Liver (tissue), 8 donors: ENCODE measurements at regions not wholly inside any gene's neighbourhood (a gene's known extent, or its start where the extent isn't known, plus 50 kb on each side); places are given as distances from the start of the nearest gene placed in this dataset.
"Not testable (repeated sequence)": the region's sequence is repeated elsewhere in the genome, so short reads cannot be mapped to it uniquely, and the experiment has no call there.

Source experiments
- DNase-seq: peaks from one replicate; pipeline ENCODE4 v3.0.0-alpha.2; 2017; ENCODE audit warnings: low spot score
- H3K27ac ChIP-seq, 2 donors: one replicate each; pipeline ENCODE4 v1.7.0; 2013; ENCODE audit warnings: inconsistent platforms in 2 of 2, low read length in 2 of 2, control low read depth in 1 of 2, low read depth in 1 of 2, mild to moderate bottlenecking in 1 of 2
- H3K27me3 ChIP-seq, 4 donors: one replicate each; pipeline versions ENCODE4 v1.6.1 to v1.7.0; 2013; ENCODE audit warnings: low read length in 3 of 4, inconsistent platforms in 1 of 4, mild to moderate bottlenecking in 1 of 4, moderate library complexity in 1 of 4; ENCODE audit not compliant: control insufficient read depth in 4 of 4, insufficient read depth in 4 of 4
- H3K36me3 ChIP-seq, 4 donors: one replicate each; pipeline versions ENCODE4 v1.6.1 to v1.7.0; 2013; ENCODE audit warnings: low read length in 3 of 4, mild to moderate bottlenecking in 3 of 4, low read depth in 1 of 4, moderate library complexity in 1 of 4; ENCODE audit not compliant: control insufficient read depth in 4 of 4, insufficient read depth in 3 of 4
- H3K4me1 ChIP-seq, 4 donors: one replicate each; pipeline versions ENCODE4 v1.6.1 to v1.7.0; 2013; ENCODE audit warnings: low read length in 3 of 4, mild to moderate bottlenecking in 3 of 4, moderate library complexity in 1 of 4; ENCODE audit not compliant: control insufficient read depth in 4 of 4, insufficient read depth in 4 of 4
- H3K4me3 ChIP-seq, 3 donors: one replicate each; pipeline versions ENCODE4 v1.6.1 to v1.7.0; 2013; ENCODE audit warnings: low read length in 3 of 3, control low read depth in 1 of 3, low read depth in 1 of 3, mild to moderate bottlenecking in 1 of 3
- H3K9ac ChIP-seq, 2 donors: one replicate each; pipeline ENCODE4 v1.7.0; 2013; ENCODE audit warnings: low read length in 2 of 2, mild to moderate bottlenecking in 2 of 2, moderate library complexity in 2 of 2, control low read depth in 1 of 2, low read depth in 1 of 2
- H3K9me3 ChIP-seq, 4 donors: one replicate each; pipeline versions ENCODE4 v1.6.1 to v1.7.0; 2013; ENCODE audit warnings: low read length in 3 of 4; ENCODE audit not compliant: control insufficient read depth in 4 of 4
- EGR1 ChIP-seq, 2 donors: IDR thresholded peaks; 2 replicates each; pipeline ENCODE4 v1.6.1; 2016 to 2018; ENCODE audit warnings: antibody characterized with exemption in 2 of 2, low read depth in 2 of 2
- FOXA1 ChIP-seq: IDR thresholded peaks from 2 replicates; pipeline ENCODE4 v1.6.1; 2016; ENCODE audit warnings: antibody characterized with exemption
- FOXA2 ChIP-seq: IDR thresholded peaks from 2 replicates; pipeline ENCODE4 v1.6.1; 2016; ENCODE audit warnings: antibody characterized with exemption
- HNF4A ChIP-seq, 2 donors: conservative IDR thresholded peaks; 2 replicates each; pipeline ENCODE4 v1.6.1; 2016; ENCODE audit warnings: antibody characterized with exemption in 2 of 2, mild to moderate bottlenecking in 2 of 2
- HNF4G ChIP-seq: IDR thresholded peaks from 2 replicates; pipeline ENCODE4 v1.6.1; 2016; ENCODE audit warnings: antibody characterized with exemption
- JUND ChIP-seq, 2 donors: IDR thresholded peaks; 2 replicates each; pipeline ENCODE4 v1.6.1; 2016; ENCODE audit warnings: antibody characterized with exemption in 2 of 2
- NR2F2 ChIP-seq: IDR thresholded peaks from 2 replicates; pipeline ENCODE4 v1.6.1; 2016; ENCODE audit warnings: antibody characterized with exemption
- RAD21 ChIP-seq, 2 donors: IDR thresholded peaks; 2 replicates each; pipeline ENCODE4 v1.6.1; 2016; ENCODE audit warnings: antibody characterized with exemption in 2 of 2, mild to moderate bottlenecking in 2 of 2
- RXRA ChIP-seq, 2 donors: IDR thresholded peaks; 2 replicates each; pipeline ENCODE4 v1.6.1; 2017 to 2018; ENCODE audit warnings: antibody characterized with exemption in 2 of 2, mild to moderate bottlenecking in 1 of 2
- SP1 ChIP-seq: IDR thresholded peaks from 2 replicates; pipeline ENCODE4 v1.6.1; 2018; ENCODE audit warnings: antibody characterized with exemption, mild to moderate bottlenecking
- TAF1 ChIP-seq: conservative IDR thresholded peaks from 2 replicates; pipeline ENCODE4 v1.6.1; 2016; ENCODE audit warnings: antibody characterized with exemption, mild to moderate bottlenecking
- YY1 ChIP-seq: IDR thresholded peaks from 2 replicates; pipeline ENCODE4 v1.6.1; 2016; ENCODE audit warnings: antibody characterized with exemption, mild to moderate bottlenecking
- WGBS: extraction: QIAGEN DNeasy Blood & Tissue Kit; methylation state at CpG from one replicate; pipeline ENCODE4 v1.1.7; 2013; 5-methylcytosine and 5-hydroxymethylcytosine counted together
- TF ChIP-seq, protein P1 (sequence below): IDR thresholded peaks from 2 replicates; pipeline ENCODE4 v1.6.1; 2016; ENCODE audit warnings: antibody characterized with exemption
- TF ChIP-seq, protein P2 (sequence below): IDR thresholded peaks from 2 replicates; pipeline ENCODE4 v1.6.1; 2016; ENCODE audit warnings: antibody characterized with exemption
- TF ChIP-seq, protein P3 (sequence below): IDR thresholded peaks from 2 replicates; pipeline ENCODE4 v1.6.1; 2016; ENCODE audit warnings: antibody characterized with exemption, mild to moderate bottlenecking
- TF ChIP-seq, protein P4 (sequence below): IDR thresholded peaks from 2 replicates; pipeline ENCODE4 v1.6.1; 2016; ENCODE audit warnings: antibody characterized with exemption
- TF ChIP-seq, protein P5 (sequence below): fragments of 150-350 bp; IDR thresholded peaks from 2 replicates; pipeline ENCODE4 v1.5.1; 2017; ENCODE audit warnings: improper control_type of control experiment, low read depth, low read length; ENCODE audit not compliant: missing input control
- donor health status: healthy.
- donor health status: healthy.
- donor health status: healthy.
- donor health status: healthy.
- donor health status: healthy.

DNA sequence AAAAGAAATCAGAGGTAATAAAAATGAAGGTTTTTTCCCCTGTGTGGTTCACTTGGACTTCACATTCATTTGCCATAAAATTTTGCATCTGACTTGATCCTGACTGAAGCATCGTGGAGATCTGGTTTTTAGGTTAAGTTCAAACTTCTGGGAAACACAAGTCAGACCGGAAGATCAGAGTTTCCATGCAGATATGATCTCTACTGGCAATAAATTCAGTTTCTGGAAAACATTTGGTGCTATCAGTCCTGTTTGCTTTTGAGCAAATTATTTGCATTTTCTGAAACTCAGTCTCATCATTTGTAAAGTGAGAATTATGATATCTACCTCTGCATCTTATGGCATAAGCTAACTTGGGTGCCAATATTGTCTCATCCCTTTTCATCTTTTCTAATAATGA lies 81.3 kb upstream of the KCNMA1 start (continued):
- TF ChIP-seq YY1: no peak
- no peak for TF ChIP-seq HNF4G
- TF ChIP-seq JUND (IDR thresholded peaks at IDR 0.05): no peak
- no peak for TF ChIP-seq FOXA2
- no peak for TF ChIP-seq RAD21 (IDR thresholded peaks at IDR 0.05)
- no peak for TF ChIP-seq TAF1
- TF ChIP-seq, protein P1, sequence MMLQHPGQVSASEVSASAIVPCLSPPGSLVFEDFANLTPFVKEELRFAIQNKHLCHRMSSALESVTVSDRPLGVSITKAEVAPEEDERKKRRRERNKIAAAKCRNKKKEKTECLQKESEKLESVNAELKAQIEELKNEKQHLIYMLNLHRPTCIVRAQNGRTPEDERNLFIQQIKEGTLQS: no peak

DNA sequence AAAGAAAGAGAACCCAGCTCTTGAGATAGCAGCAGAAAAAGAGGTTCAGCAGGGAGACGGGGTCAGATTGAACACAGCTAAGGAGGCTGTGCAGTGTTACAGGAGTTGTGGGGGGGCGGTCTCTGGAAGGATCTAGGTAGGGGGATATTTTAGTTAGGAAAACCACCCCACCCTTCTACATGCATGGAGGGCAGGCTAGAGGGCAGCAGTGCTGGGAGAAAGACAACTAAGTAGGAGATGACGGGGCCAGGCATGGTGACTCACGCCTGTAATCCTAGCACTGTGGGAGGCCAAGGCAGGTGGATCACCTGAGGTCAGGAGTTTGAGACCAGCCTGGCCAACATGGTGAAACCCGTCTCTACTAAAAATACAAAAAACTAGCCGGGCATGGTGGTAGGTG lies 80.7 kb upstream of the KCNMA1 start:
- H3K4me1 ChIP-seq, H3K9me3 ChIP-seq, H3K9ac ChIP-seq, DNase-seq, H3K36me3 ChIP-seq, H3K27ac ChIP-seq, H3K4me3 ChIP-seq, H3K27me3 ChIP-seq: not testable (repeated sequence)
- 73% methylated on average over 6 of the region's 6 CpGs for WGBS

DNA sequence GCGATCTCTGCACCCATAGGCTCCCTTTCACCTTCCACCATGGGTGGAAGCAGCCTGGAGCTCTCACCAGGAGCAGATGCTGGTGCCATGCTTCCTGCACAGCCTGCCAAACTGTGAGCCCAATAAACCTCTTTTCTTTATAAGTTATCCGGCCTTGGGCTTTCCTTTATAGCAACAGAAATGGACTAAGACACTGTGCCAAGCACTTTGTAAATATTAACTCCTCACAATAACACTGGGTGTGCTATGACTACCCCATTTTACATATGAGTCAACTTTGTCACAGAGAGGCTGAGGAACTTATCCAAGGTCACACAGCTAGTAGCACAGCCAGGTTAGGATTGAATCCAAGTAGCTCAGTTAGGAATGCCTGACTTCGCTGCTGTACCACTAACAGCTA lies 79.7 kb upstream of the KCNMA1 start:
- H3K36me3 ChIP-seq: no peaks in the 10 kb centered on the region
- H3K4me1 ChIP-seq: no peaks in the 10 kb centered on the region
- TF ChIP-seq FOXA1 (no peak), YY1 (no peak), NR2F2 (no peak), HNF4G (no peak), JUND (IDR thresholded peaks at IDR 0.05) (no peak), HNF4A (conservative IDR thresholded peaks at IDR 0.05) (no peak), RXRA (IDR thresholded peaks at IDR 0.05) (no peak), FOXA2 (no peak), RAD21 (IDR thresholded peaks at IDR 0.05) (no peak), TAF1 (no peak), EGR1 (IDR thresholded peaks at IDR 0.05; ENCODE audit: low read depth in 2 of 2) (no peak), SP1 (no peak)
- TF ChIP-seq, protein P2, sequence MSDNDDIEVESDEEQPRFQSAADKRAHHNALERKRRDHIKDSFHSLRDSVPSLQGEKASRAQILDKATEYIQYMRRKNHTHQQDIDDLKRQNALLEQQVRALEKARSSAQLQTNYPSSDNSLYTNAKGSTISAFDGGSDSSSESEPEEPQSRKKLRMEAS: no peak
- TF ChIP-seq, protein P3, sequence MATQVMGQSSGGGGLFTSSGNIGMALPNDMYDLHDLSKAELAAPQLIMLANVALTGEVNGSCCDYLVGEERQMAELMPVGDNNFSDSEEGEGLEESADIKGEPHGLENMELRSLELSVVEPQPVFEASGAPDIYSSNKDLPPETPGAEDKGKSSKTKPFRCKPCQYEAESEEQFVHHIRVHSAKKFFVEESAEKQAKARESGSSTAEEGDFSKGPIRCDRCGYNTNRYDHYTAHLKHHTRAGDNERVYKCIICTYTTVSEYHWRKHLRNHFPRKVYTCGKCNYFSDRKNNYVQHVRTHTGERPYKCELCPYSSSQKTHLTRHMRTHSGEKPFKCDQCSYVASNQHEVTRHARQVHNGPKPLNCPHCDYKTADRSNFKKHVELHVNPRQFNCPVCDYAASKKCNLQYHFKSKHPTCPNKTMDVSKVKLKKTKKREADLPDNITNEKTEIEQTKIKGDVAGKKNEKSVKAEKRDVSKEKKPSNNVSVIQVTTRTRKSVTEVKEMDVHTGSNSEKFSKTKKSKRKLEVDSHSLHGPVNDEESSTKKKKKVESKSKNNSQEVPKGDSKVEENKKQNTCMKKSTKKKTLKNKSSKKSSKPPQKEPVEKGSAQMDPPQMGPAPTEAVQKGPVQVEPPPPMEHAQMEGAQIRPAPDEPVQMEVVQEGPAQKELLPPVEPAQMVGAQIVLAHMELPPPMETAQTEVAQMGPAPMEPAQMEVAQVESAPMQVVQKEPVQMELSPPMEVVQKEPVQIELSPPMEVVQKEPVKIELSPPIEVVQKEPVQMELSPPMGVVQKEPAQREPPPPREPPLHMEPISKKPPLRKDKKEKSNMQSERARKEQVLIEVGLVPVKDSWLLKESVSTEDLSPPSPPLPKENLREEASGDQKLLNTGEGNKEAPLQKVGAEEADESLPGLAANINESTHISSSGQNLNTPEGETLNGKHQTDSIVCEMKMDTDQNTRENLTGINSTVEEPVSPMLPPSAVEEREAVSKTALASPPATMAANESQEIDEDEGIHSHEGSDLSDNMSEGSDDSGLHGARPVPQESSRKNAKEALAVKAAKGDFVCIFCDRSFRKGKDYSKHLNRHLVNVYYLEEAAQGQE: no peak
- TF ChIP-seq, protein P4, sequence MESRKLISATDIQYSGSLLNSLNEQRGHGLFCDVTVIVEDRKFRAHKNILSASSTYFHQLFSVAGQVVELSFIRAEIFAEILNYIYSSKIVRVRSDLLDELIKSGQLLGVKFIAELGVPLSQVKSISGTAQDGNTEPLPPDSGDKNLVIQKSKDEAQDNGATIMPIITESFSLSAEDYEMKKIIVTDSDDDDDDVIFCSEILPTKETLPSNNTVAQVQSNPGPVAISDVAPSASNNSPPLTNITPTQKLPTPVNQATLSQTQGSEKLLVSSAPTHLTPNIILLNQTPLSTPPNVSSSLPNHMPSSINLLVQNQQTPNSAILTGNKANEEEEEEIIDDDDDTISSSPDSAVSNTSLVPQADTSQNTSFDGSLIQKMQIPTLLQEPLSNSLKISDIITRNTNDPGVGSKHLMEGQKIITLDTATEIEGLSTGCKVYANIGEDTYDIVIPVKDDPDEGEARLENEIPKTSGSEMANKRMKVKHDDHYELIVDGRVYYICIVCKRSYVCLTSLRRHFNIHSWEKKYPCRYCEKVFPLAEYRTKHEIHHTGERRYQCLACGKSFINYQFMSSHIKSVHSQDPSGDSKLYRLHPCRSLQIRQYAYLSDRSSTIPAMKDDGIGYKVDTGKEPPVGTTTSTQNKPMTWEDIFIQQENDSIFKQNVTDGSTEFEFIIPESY: no peak
- TF ChIP-seq, protein P1: no peak
- TF ChIP-seq, protein P5, sequence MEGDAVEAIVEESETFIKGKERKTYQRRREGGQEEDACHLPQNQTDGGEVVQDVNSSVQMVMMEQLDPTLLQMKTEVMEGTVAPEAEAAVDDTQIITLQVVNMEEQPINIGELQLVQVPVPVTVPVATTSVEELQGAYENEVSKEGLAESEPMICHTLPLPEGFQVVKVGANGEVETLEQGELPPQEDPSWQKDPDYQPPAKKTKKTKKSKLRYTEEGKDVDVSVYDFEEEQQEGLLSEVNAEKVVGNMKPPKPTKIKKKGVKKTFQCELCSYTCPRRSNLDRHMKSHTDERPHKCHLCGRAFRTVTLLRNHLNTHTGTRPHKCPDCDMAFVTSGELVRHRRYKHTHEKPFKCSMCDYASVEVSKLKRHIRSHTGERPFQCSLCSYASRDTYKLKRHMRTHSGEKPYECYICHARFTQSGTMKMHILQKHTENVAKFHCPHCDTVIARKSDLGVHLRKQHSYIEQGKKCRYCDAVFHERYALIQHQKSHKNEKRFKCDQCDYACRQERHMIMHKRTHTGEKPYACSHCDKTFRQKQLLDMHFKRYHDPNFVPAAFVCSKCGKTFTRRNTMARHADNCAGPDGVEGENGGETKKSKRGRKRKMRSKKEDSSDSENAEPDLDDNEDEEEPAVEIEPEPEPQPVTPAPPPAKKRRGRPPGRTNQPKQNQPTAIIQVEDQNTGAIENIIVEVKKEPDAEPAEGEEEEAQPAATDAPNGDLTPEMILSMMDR: no peak
- no peak for DNase-seq
- no peaks in the 10 kb centered on the region for H3K9me3 ChIP-seq
- no peak overlapping the region for H3K4me3 ChIP-seq
- 70% methylated on average over 3 of the region's 3 CpGs for WGBS
- no peak overlapping the region for H3K9ac ChIP-seq
- no peak overlapping the region for H3K27ac ChIP-seq
- H3K27me3 ChIP-seq: peaks cover 0 to 6% (median 0%) of the 10 kb centered on the region in 4 donors
